ENCODE measurements at regions not wholly inside any gene's neighbourhood (a gene's known extent, or its start where the extent isn't known, plus 50 kb on each side); places are given as distances from the start of the nearest gene placed in this dataset.
"Not testable (repeated sequence)": the region's sequence is repeated elsewhere in the genome, so short reads cannot be mapped to it uniquely, and the experiment has no call there.

DNA sequence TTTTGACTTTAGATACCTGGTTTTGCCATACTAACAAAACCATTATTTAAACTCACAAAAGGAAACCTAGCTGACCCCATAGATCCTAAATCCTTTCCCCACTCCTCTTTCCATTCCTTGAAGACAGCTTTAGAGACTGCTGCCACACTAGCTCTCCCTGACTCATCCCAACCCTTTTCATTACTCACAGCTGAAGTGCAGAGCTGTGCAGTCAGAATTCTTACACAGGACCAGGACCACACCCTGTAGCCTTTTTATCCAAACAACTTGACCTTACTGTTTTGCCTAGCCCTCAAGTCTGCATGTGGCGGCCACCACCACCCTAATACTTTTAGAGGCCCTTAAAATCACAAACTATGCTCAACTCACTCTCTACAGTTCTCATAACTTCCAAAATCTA, 325.1 kb upstream of the KCNMB2 start:
- not testable (repeated sequence) for H3K36me3 ChIP-seq; DNase-seq; H3K27me3 ChIP-seq; H3K4me1 ChIP-seq; H3K9me3 ChIP-seq; H3K4me3 ChIP-seq (ENCODE audit: low read depth, low read length)

DNA sequence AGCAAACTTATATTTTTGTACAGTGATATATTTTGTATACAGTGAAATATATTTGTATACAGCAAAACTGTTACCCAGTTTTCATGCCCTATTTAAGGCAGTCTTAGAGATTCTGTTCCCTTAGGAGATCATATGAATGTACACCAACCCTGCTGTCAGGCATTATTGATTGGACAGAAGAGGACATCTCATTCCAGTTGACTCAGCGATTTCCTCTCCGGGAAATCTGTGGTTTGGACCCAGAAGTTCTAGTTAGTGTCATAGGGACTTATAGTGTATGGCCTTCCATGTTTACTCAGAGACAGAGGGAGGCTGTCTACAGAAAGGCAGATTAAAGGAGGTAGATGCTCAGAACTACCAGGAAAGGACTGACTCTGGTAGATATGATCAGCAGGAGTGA, 318.8 kb upstream of the KCNMB2 start:
- Histone ChIP-seq H3K36me3 (no peaks in the 10 kb centered on the region), H3K4me3 (ENCODE audit: low read depth, low read length) (no peak overlapping the region), H3K27me3 (no peaks in the 10 kb centered on the region), H3K4me1 (no peaks in the 10 kb centered on the region), H3K9me3 (no peaks in the 10 kb centered on the region)
- no peak for DNase-seq
- TF ChIP-seq, protein P1, sequence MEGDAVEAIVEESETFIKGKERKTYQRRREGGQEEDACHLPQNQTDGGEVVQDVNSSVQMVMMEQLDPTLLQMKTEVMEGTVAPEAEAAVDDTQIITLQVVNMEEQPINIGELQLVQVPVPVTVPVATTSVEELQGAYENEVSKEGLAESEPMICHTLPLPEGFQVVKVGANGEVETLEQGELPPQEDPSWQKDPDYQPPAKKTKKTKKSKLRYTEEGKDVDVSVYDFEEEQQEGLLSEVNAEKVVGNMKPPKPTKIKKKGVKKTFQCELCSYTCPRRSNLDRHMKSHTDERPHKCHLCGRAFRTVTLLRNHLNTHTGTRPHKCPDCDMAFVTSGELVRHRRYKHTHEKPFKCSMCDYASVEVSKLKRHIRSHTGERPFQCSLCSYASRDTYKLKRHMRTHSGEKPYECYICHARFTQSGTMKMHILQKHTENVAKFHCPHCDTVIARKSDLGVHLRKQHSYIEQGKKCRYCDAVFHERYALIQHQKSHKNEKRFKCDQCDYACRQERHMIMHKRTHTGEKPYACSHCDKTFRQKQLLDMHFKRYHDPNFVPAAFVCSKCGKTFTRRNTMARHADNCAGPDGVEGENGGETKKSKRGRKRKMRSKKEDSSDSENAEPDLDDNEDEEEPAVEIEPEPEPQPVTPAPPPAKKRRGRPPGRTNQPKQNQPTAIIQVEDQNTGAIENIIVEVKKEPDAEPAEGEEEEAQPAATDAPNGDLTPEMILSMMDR (IDR thresholded peaks at IDR 0.05; ENCODE audit: low read depth, low read length) = no peak

DNA sequence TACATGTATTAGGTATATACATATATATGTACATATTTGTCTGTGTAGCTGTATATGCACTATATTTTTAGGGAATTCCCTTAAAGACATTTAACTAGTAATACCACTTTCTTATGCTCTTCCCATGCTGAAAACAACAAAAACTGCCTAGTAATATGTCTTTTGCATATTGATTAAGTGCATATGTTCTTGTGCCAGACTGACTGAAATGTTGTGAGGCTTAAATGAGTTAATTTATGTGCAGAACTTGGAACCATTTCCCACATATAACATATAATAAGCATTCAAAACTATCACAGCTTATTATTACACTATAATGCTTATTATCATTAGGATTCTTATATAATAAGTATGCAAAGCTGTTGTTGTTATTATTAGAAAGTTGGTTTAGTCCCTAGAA, 318.0 kb upstream of the KCNMB2 start:
- H3K9me3 ChIP-seq = no peaks in the 10 kb centered on the region

DNA sequence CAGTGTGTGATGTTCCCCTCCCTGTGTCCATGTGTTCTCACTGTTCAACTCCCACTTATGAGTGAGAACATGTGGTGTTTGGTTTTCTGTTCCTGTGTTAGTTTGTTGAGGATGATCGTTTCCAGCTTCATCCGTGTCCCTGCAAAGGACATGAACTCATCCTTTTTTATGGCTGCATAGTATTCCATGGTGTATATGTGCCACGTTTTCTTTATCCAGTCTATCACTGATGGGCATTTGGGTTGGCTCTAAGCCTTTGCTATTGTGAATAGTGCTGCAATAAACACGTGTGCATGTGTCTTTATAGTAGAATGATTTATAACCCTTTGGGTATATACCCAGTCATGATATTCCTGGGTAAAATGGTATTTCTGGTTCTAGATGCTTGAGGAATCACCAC, 316.6 kb upstream of the KCNMB2 start:
- H3K4me1 ChIP-seq; DNase-seq; H3K4me3 ChIP-seq (ENCODE audit: low read depth, low read length); H3K27me3 ChIP-seq; H3K9me3 ChIP-seq; H3K36me3 ChIP-seq: not testable (repeated sequence)

More for the DNA sequence above, 318.0 kb upstream of the KCNMB2 start:
- Histone ChIP-seq H3K4me3 (ENCODE audit: low read depth, low read length) (no peak overlapping the region), H3K36me3 (no peaks in the 10 kb centered on the region), H3K27me3 (no peaks in the 10 kb centered on the region), H3K4me1 (no peaks in the 10 kb centered on the region)
- TF ChIP-seq, protein P1 (IDR thresholded peaks at IDR 0.05; ENCODE audit: low read depth, low read length) = no peak
- no peak for DNase-seq

DNA sequence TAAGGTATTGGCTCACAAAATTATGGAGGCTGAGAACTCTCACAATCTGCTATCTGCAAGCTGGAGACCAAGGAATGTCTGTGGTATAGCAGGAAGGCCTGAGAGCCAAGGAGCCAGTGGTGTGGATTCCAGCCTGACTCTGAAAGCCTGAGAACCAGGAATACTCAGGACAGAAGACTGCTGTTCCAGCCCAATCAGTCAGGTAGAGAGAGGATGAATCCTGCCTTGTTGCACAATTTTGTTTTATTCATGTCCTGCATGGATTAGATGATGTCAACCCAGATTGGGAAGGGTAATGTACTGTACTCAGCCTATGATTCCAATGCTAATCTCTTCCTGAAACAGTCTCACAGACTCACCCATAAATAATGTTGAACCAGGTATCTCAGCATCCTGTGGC, 312.4 kb upstream of the KCNMB2 start:
- Histone ChIP-seq H3K36me3 (no peaks in the 10 kb centered on the region), H3K4me1 (no peaks in the 10 kb centered on the region), H3K27me3 (no peaks in the 10 kb centered on the region), H3K4me3 (ENCODE audit: low read depth, low read length) (no peak overlapping the region), H3K9me3 (no peaks in the 10 kb centered on the region)
- TF ChIP-seq, protein P1 (IDR thresholded peaks at IDR 0.05; ENCODE audit: low read depth, low read length) = no peak
- no peak for DNase-seq

DNA sequence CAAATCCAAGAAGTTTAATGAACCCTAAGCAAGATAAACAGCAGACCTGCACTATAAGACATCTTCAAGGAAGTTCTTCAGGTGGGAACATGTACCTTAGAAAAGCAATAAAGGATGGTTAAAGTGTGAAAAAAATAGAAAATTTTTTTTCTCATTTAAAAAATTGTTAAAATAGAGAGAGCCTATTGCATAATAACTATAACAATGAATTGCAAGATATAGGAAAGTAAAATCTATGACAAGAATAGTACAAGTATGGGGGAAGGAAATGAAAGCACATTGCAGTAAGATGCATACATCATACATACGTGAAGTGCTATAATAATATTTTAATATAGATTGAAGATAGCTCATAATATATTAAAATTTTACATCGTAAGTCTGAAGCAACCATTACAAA, 310.1 kb upstream of the KCNMB2 start:
- TF ChIP-seq, protein P1 (IDR thresholded peaks at IDR 0.05; ENCODE audit: low read depth, low read length) = no peak
- Histone ChIP-seq H3K4me3 (ENCODE audit: low read depth, low read length) (no peak overlapping the region), H3K36me3 (no peaks in the 10 kb centered on the region), H3K27me3 (no peaks in the 10 kb centered on the region), H3K9me3 (no peaks in the 10 kb centered on the region), H3K4me1 (no peaks in the 10 kb centered on the region)
- no peak for DNase-seq

DNA sequence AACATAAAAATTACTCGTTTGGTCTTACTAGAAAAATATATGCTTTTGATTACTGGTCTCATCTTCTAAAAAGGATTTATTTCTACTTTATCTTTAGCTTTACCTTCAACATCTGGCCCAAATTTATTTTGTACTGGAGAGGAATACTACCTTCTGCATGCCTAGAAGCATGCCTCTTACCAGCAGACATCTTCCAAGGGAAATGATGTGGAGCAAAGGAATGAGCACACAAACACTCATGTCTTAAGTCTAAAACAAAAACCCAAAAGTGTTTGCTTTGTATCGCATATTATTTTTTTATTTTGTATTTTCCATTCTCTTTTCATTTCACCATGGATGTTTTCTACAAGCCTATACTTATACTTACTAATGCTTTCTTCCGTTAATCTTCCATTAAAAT, 304.6 kb upstream of the KCNMB2 start:
- H3K4me3 ChIP-seq (ENCODE audit: low read depth, low read length) = no peak overlapping the region

More for the DNA sequence above, 304.6 kb upstream of the KCNMB2 start:
- TF ChIP-seq, protein P1 (IDR thresholded peaks at IDR 0.05; ENCODE audit: low read depth, low read length) = no peak
- no peak for DNase-seq
- Histone ChIP-seq H3K36me3 (no peaks in the 10 kb centered on the region), H3K4me1 (no peaks in the 10 kb centered on the region), H3K27me3 (no peaks in the 10 kb centered on the region), H3K9me3 (no peaks in the 10 kb centered on the region)

All from BE2C (cell line).